ENCODE measurements at regions not wholly inside any gene's neighbourhood (a gene's known extent, or its start where the extent isn't known, plus 50 kb on each side); places are given as distances from the start of the nearest gene placed in this dataset.

DNA sequence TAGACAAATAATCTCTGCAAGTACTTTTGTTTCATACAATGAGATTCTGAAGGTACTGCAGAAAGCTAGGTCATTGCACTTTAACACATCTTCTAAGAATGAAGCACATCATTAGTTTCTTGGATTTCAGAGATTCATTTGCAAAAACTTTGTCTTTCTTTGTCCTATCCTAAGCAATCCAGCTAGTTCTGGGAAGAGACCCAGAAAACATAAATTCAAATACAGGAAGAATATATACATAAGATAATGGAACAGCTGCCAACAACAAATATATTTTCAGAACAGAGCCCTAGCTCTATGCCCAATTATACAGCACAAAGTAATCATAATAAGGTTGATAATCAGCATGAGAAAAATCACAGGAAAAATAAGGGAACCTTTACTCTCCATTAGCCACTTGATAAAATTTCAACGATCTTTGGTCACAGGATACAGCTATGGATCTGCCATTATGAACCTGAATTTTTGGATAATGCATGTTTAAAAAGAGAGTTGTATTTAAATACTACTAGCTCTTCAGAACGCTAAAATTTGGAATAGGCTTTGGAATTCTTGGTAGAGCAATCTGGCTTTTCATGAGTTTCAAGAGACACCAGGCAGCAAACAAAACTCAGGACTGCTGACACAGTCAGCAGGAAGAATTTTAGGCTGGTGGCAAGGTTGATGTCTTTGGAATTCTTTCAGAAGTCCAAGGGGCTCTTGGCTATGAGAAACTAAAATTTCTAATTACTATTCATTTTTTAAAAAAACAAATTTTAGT, 250.4 kb upstream of the SMIM21 start:
- Histone ChIP-seq H3K4me1 (ENCODE audit: control insufficient read depth in 2 of 3, insufficient read depth in 2 of 3, low read depth in 1 of 3, low read length in 3 of 3) (no peaks in the 10 kb centered on the region), H3K27me3 (ENCODE audit: control insufficient read depth, insufficient read depth, low read length) (no peaks in the 10 kb centered on the region), H3K9ac (ENCODE audit: low read length in 3 of 3) (no peak overlapping the region), H3K27ac (ENCODE audit: low read depth in 2 of 2, low read length in 2 of 2) (no peak overlapping the region), H3K4me3 (ENCODE audit: low read length in 3 of 3) (no peak overlapping the region), H3K9me3 (ENCODE audit: control insufficient read depth in 2 of 3, insufficient read depth in 1 of 3, low read length in 3 of 3) (peaks cover 0 to 6% (median 0%) of the 10 kb centered on the region in 3 donors), H3K36me3 (ENCODE audit: control insufficient read depth in 2 of 3, insufficient read depth in 3 of 3, low read length in 3 of 3) (no peaks in the 10 kb centered on the region)
- intact Hi-C loops (cut with DNase I), result no loop called here
- DNase-seq (no peak), FAIRE-seq (no peak)
- TF ChIP-seq, protein P1, sequence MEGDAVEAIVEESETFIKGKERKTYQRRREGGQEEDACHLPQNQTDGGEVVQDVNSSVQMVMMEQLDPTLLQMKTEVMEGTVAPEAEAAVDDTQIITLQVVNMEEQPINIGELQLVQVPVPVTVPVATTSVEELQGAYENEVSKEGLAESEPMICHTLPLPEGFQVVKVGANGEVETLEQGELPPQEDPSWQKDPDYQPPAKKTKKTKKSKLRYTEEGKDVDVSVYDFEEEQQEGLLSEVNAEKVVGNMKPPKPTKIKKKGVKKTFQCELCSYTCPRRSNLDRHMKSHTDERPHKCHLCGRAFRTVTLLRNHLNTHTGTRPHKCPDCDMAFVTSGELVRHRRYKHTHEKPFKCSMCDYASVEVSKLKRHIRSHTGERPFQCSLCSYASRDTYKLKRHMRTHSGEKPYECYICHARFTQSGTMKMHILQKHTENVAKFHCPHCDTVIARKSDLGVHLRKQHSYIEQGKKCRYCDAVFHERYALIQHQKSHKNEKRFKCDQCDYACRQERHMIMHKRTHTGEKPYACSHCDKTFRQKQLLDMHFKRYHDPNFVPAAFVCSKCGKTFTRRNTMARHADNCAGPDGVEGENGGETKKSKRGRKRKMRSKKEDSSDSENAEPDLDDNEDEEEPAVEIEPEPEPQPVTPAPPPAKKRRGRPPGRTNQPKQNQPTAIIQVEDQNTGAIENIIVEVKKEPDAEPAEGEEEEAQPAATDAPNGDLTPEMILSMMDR (IDR thresholded peaks at IDR 0.05; ENCODE audit: borderline replicate concordance, extremely low read depth, insufficient read depth), result no peak

DNA sequence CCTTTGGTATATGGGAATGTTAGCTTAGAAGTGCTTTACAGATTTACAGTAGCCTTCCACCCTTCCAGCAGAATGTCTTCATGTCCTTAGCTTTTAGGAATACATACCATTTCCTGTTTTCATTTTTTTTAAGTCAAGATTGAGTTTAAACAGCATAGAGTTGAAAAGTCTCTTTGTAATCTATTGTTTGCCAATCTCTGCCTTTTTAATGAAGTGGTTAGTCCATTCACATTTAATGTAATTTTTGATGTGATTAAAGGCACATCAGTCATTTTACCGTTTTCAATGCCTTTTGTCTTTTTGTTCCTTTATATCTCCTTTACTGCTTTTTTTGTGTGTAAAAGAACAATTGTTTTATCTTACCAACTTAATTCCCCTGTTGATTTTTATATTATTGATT, 233.4 kb upstream of the SMIM21 start:
- Histone ChIP-seq H3K9me3 (ENCODE audit: control insufficient read depth in 2 of 3, insufficient read depth in 1 of 3, low read length in 3 of 3) (peaks cover 0 to 11% (median 4%) of the 10 kb centered on the region in 3 donors), H3K27ac (ENCODE audit: low read depth in 2 of 2, low read length in 2 of 2) (no peak overlapping the region), H3K4me1 (ENCODE audit: control insufficient read depth in 2 of 3, insufficient read depth in 2 of 3, low read depth in 1 of 3, low read length in 3 of 3) (no peaks in the 10 kb centered on the region), H3K36me3 (ENCODE audit: control insufficient read depth in 2 of 3, insufficient read depth in 3 of 3, low read length in 3 of 3) (no peaks in the 10 kb centered on the region), H3K27me3 (ENCODE audit: control insufficient read depth, insufficient read depth, low read length) (no peaks in the 10 kb centered on the region), H3K9ac (ENCODE audit: low read length in 3 of 3) (no peak overlapping the region), H3K4me3 (ENCODE audit: low read length in 3 of 3) (no peak overlapping the region)
- TF ChIP-seq, protein P1 (IDR thresholded peaks at IDR 0.05; ENCODE audit: borderline replicate concordance, extremely low read depth, insufficient read depth), result no peak
- DNase-seq, result no peak
- FAIRE-seq, result no peak
- intact Hi-C loops (cut with DNase I), result no loop called here

DNA sequence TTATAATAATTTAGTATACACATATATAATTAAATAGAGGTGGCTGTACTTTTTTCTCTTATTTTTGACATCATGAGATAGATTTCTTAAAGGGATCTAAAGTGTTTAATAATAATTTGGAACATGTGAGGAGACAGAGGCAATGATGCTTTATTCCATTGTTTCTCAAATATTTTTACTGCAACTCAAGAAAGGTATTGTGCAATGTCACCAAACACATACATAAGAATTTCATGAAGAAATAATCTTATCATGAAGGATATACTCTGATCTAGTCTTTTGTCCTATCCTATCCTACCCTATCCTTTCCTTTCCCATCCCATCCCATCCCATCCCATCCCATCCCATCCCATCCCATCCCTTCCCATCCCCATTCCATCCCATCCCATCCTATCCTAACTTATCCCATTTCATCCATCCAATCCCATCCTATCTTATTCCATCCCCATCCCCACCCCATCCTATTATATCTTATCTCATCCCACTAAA, 232.1 kb upstream of the SMIM21 start:
- intact Hi-C loops (cut with DNase I), result no loop called here
- Histone ChIP-seq H3K9me3 (ENCODE audit: control insufficient read depth in 2 of 3, insufficient read depth in 1 of 3, low read length in 3 of 3) (peaks cover 0 to 11% (median 4%) of the 10 kb centered on the region in 3 donors), H3K36me3 (ENCODE audit: control insufficient read depth in 2 of 3, insufficient read depth in 3 of 3, low read length in 3 of 3) (no peaks in the 10 kb centered on the region), H3K4me1 (ENCODE audit: control insufficient read depth in 2 of 3, insufficient read depth in 2 of 3, low read depth in 1 of 3, low read length in 3 of 3) (no peaks in the 10 kb centered on the region), H3K27me3 (ENCODE audit: control insufficient read depth, insufficient read depth, low read length) (no peaks in the 10 kb centered on the region), H3K27ac (ENCODE audit: low read depth in 2 of 2, low read length in 2 of 2) (no peak overlapping the region), H3K9ac (ENCODE audit: low read length in 3 of 3) (no peak overlapping the region), H3K4me3 (ENCODE audit: low read length in 3 of 3) (no peak overlapping the region)
- FAIRE-seq (no peak), DNase-seq (no peak)
- TF ChIP-seq, protein P1 (IDR thresholded peaks at IDR 0.05; ENCODE audit: borderline replicate concordance, extremely low read depth, insufficient read depth), result no peak

Measured in kidney (tissue), 13 donors.